ENCODE measurements at regions not wholly inside any gene's neighbourhood (a gene's known extent, or its start where the extent isn't known, plus 50 kb on each side); places are given as distances from the start of the nearest gene placed in this dataset.

DNA sequence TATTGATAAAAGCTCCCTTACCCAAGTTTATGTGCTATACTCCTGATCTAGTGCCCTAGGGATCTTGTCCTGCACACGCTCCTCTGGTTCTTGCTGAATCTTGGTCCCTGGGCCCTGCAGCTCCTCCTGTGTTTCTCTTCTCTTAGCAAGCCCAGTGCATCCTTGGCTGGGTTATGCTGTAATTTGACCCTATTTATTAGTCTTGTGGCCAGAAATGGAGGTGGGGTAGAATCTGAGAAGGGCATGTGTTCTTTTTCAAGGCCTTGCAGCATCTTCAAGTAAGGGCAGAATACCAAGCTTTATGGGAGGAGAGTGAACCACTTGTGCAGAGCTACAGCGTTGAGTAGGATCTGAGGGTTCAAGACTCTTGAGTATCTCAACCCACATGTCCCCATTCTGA lies 366.8 kb downstream of the FAM170A start:
- TF ChIP-seq, protein P1, sequence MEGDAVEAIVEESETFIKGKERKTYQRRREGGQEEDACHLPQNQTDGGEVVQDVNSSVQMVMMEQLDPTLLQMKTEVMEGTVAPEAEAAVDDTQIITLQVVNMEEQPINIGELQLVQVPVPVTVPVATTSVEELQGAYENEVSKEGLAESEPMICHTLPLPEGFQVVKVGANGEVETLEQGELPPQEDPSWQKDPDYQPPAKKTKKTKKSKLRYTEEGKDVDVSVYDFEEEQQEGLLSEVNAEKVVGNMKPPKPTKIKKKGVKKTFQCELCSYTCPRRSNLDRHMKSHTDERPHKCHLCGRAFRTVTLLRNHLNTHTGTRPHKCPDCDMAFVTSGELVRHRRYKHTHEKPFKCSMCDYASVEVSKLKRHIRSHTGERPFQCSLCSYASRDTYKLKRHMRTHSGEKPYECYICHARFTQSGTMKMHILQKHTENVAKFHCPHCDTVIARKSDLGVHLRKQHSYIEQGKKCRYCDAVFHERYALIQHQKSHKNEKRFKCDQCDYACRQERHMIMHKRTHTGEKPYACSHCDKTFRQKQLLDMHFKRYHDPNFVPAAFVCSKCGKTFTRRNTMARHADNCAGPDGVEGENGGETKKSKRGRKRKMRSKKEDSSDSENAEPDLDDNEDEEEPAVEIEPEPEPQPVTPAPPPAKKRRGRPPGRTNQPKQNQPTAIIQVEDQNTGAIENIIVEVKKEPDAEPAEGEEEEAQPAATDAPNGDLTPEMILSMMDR (conservative IDR thresholded peaks at IDR 0.05; ENCODE audit: low read length), result no peak
- TF ChIP-seq EZH2phosphoT487 (IDR thresholded peaks at IDR 0.05; ENCODE audit: borderline replicate concordance, low read depth, low read length), result no peak
- H3K4me1 ChIP-seq (ENCODE audit: insufficient read depth, low read length, poor library complexity, severe bottlenecking), result no peaks in the 10 kb centered on the region
- no peak overlapping the region for H3K4me2 ChIP-seq (ENCODE audit: low read length)
- BruUV-seq (replicated peaks), result no TSS peak
- POLR2A ChIA-PET, result no interaction called here
- H3K27ac ChIP-seq (ENCODE audit: low read depth, low read length, poor library complexity, severe bottlenecking), result no peak overlapping the region
- H3K36me3 ChIP-seq (ENCODE audit: insufficient read depth, low read length), result no peaks in the 10 kb centered on the region
- no peaks in the 10 kb centered on the region for H3K79me2 ChIP-seq (ENCODE audit: insufficient read depth, low read depth, low read length)
- no peaks in the 10 kb centered on the region for H4K20me1 ChIP-seq (ENCODE audit: insufficient read depth, low read length)
- H3K9me3 ChIP-seq (ENCODE audit: low read length), result no peaks in the 10 kb centered on the region
- DNase-seq (ENCODE audit: low spot score), result no peak
- CTCF ChIA-PET (ENCODE audit: unreplicated experiment), result no interaction called here
- no peak overlapping the region for H3K4me3 ChIP-seq (ENCODE audit: low read depth, low read length, poor library complexity, severe bottlenecking)
- H3K9me2 ChIP-seq (ENCODE audit: insufficient read depth, low read length), result no peaks in the 10 kb centered on the region
- intact Hi-C loops (cut with micrococcal nuclease; ENCODE audit: unreplicated experiment), result no loop called here
- H2AFZ ChIP-seq (ENCODE audit: low read length), result no peak overlapping the region

DNA sequence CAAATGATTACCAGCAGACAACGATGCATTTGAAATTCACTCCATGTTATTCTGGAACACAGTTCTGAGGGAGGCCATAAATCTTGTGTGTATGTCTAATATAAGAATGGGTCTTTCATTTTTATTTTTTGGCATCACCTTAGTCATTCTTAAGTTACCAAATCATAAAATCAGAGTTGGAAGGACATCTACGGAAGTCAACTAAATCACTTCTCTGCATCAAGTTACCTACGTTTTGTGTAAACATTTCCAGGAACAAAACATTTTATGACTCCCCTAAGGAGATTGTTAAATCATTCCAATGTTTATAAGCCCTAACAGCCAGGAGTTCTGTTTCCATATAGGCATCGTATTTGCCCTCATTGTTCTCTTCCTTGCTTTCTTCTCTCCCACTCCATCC lies 378.2 kb downstream of the FAM170A start:
- BruUV-seq (replicated peaks), result no TSS peak
- TF ChIP-seq, protein P1 (conservative IDR thresholded peaks at IDR 0.05; ENCODE audit: low read length), result no peak
- TF ChIP-seq EZH2phosphoT487 (IDR thresholded peaks at IDR 0.05; ENCODE audit: borderline replicate concordance, low read depth, low read length), result no peak
- Histone ChIP-seq H3K9me3 (ENCODE audit: low read length) (no peaks in the 10 kb centered on the region), H3K9me2 (ENCODE audit: insufficient read depth, low read length) (no peaks in the 10 kb centered on the region), H4K20me1 (ENCODE audit: insufficient read depth, low read length) (no peaks in the 10 kb centered on the region), H2AFZ (ENCODE audit: low read length) (no peak overlapping the region), H3K79me2 (ENCODE audit: insufficient read depth, low read depth, low read length) (no peaks in the 10 kb centered on the region), H3K27ac (ENCODE audit: low read depth, low read length, poor library complexity, severe bottlenecking) (no peak overlapping the region), H3K4me3 (ENCODE audit: low read depth, low read length, poor library complexity, severe bottlenecking) (no peak overlapping the region), H3K36me3 (ENCODE audit: insufficient read depth, low read length) (no peaks in the 10 kb centered on the region), H3K4me2 (ENCODE audit: low read length) (no peak overlapping the region), H3K4me1 (ENCODE audit: insufficient read depth, low read length, poor library complexity, severe bottlenecking) (no peaks in the 10 kb centered on the region)
- CTCF ChIA-PET (ENCODE audit: unreplicated experiment), result no interaction called here
- intact Hi-C loops (cut with micrococcal nuclease; ENCODE audit: unreplicated experiment), result no loop called here
- DNase-seq (ENCODE audit: low spot score), result no peak
- POLR2A ChIA-PET, result no interaction called here

DNA sequence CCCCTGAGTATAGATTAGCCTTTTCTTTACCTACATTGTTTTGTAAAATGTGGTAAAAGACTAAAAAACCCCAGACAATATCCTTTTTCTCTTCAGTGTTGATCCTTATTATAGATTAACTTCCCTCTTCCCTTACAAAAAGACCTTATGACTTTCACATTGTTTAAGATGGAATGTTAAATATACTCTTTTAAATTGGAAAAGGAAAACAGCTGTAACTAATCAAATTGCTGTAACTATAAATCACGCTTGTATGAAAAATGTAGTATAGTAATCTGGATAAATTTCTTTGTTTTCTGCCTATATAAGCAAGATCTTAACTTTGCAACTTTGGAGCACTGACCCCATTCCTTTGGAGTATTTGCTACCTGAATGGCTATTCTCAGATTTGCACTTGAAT lies 383.1 kb downstream of the FAM170A start:
- Histone ChIP-seq H3K79me2 (ENCODE audit: insufficient read depth, low read depth, low read length) (no peaks in the 10 kb centered on the region), H2AFZ (ENCODE audit: low read length) (no peak overlapping the region), H3K9me3 (ENCODE audit: low read length) (no peaks in the 10 kb centered on the region), H4K20me1 (ENCODE audit: insufficient read depth, low read length) (no peaks in the 10 kb centered on the region), H3K4me1 (ENCODE audit: insufficient read depth, low read length, poor library complexity, severe bottlenecking) (no peaks in the 10 kb centered on the region), H3K4me3 (ENCODE audit: low read depth, low read length, poor library complexity, severe bottlenecking) (no peak overlapping the region), H3K27ac (ENCODE audit: low read depth, low read length, poor library complexity, severe bottlenecking) (no peak overlapping the region), H3K9me2 (ENCODE audit: insufficient read depth, low read length) (no peaks in the 10 kb centered on the region), H3K4me2 (ENCODE audit: low read length) (no peak overlapping the region), H3K36me3 (ENCODE audit: insufficient read depth, low read length) (no peaks in the 10 kb centered on the region)
- ChIA-PET POLR2A (no interaction called here), CTCF (ENCODE audit: unreplicated experiment) (no interaction called here)
- DNase-seq (ENCODE audit: low spot score), result no peak
- TF ChIP-seq, protein P1 (conservative IDR thresholded peaks at IDR 0.05; ENCODE audit: low read length), result no peak
- TF ChIP-seq EZH2phosphoT487 (IDR thresholded peaks at IDR 0.05; ENCODE audit: borderline replicate concordance, low read depth, low read length), result no peak
- intact Hi-C loops (cut with micrococcal nuclease; ENCODE audit: unreplicated experiment), result no loop called here
- BruUV-seq (replicated peaks), result no TSS peak

All from OCI-LY7 (cell line).